CD4-positive, alpha-beta T cell treated with Interleukin-17A for 1 hour (primary cell): ENCODE measurements at regions not wholly inside any gene's neighbourhood (a gene's known extent, or its start where the extent isn't known, plus 50 kb on each side); places are given as distances from the start of the nearest gene placed in this dataset.
A peak's percentile ranks its signal among the peaks of the same experiment; 100 is the strongest.
"Not testable (repeated sequence)": the region's sequence is repeated elsewhere in the genome, so short reads cannot be mapped to it uniquely, and the experiment has no call there.

Experiments used
- DNase-seq: peaks from one replicate; pipeline ENCODE4 v3.0.0-alpha.2; 2020

GRCh38 chr12:74689071-74689655 is 151.5 kb downstream of the ATXN7L3B start:
- peak; percentile 40 for DNase-seq

GRCh38 chr12:74689929-74690328 is 152.3 kb downstream of the ATXN7L3B start:
- no peak for DNase-seq

- DNase-seq: no peak
These were observed 181.8 kb downstream of the ATXN7L3B start for GRCh38 chr12:74719447-74719846.

GRCh38 chr12:74722709-74723108 is 185.1 kb downstream of the ATXN7L3B start:
- no peak for DNase-seq

GRCh38 chr12:74725154-74725553 is 187.5 kb downstream of the ATXN7L3B start:
- DNase-seq: no peak

- DNase-seq: no peak
These were observed 190.4 kb downstream of the ATXN7L3B start for GRCh38 chr12:74728006-74728405.

- DNase-seq: no peak
These were observed 194.6 kb downstream of the ATXN7L3B start for GRCh38 chr12:74732164-74732784.

GRCh38 chr12:74732826-74733225 is 195.2 kb downstream of the ATXN7L3B start:
- no peak for DNase-seq

- DNase-seq: no peak
These were observed 203.5 kb downstream of the ATXN7L3B start for GRCh38 chr12:74741112-74741511.

- no peak for DNase-seq
These were observed 209.7 kb downstream of the ATXN7L3B start for GRCh38 chr12:74747305-74747704.

- DNase-seq: no peak
These were observed 213.8 kb downstream of the ATXN7L3B start for GRCh38 chr12:74751441-74751840.

- DNase-seq: no peak
These were observed 214.6 kb downstream of the ATXN7L3B start for GRCh38 chr12:74752215-74752614.

GRCh38 chr12:74770552-74770951 is 232.9 kb downstream of the ATXN7L3B start:
- no peak for DNase-seq

GRCh38 chr12:74775276-74775675 is 237.6 kb downstream of the ATXN7L3B start:
- DNase-seq: no peak

GRCh38 chr12:74776378-74776777 is 238.7 kb downstream of the ATXN7L3B start:
- DNase-seq: no peak

GRCh38 chr12:74780182-74780849 is 242.7 kb downstream of the ATXN7L3B start:
- no peak for DNase-seq

GRCh38 chr12:74780850-74781241 is 243.2 kb downstream of the ATXN7L3B start:
- not testable (repeated sequence) for DNase-seq

- no peak for DNase-seq
These were observed 244.4 kb downstream of the ATXN7L3B start for GRCh38 chr12:74781991-74782485.

GRCh38 chr12:74790931-74791330 is 253.3 kb downstream of the ATXN7L3B start:
- no peak for DNase-seq

GRCh38 chr12:74791365-74791764 is 253.7 kb downstream of the ATXN7L3B start:
- DNase-seq: no peak

- DNase-seq: no peak
These were observed 256.9 kb downstream of the ATXN7L3B start for GRCh38 chr12:74794522-74794921.

- no peak for DNase-seq
These were observed 264.0 kb downstream of the ATXN7L3B start for GRCh38 chr12:74801625-74802024.

GRCh38 chr12:74816398-74817175 is 279.0 kb downstream of the ATXN7L3B start:
- no peak for DNase-seq
